Suprapubic skin (tissue), 4 donors: ENCODE measurements at regions not wholly inside any gene's neighbourhood (a gene's known extent, or its start where the extent isn't known, plus 50 kb on each side); places are given as distances from the start of the nearest gene placed in this dataset.
"Not testable (repeated sequence)": the region's sequence is repeated elsewhere in the genome, so short reads cannot be mapped to it uniquely, and the experiment has no call there.

Experiments
- DNase-seq, 2 donors: peaks; one replicate each; pipeline ENCODE4 v3.0.0-alpha.2; 2019; ENCODE audit warnings: low spot score in 2 of 2
- H3K27ac ChIP-seq: fragments of 200-600 bp; sonication (generic); one replicate; pipeline ENCODE4 v1.5.1; 2019
- H3K27me3 ChIP-seq: fragments of 200-600 bp; sonication (generic); one replicate; pipeline ENCODE4 v1.5.1; 2019
- H3K36me3 ChIP-seq: fragments of 200-600 bp; sonication (generic); one replicate; pipeline ENCODE4 v1.5.1; 2019
- H3K4me1 ChIP-seq: fragments of 200-600 bp; sonication (generic); one replicate; pipeline ENCODE4 v1.5.1; 2019
- H3K4me3 ChIP-seq: fragments of 200-600 bp; sonication (generic); one replicate; pipeline ENCODE4 v1.5.1; 2019; ENCODE audit warnings: mild to moderate bottlenecking
- H3K9me3 ChIP-seq: fragments of 200-600 bp; sonication (generic); one replicate; pipeline ENCODE4 v1.5.1; 2019
- CTCF ChIP-seq, 2 donors: fragments of 200-600 bp in 1 of 2; fragments of 450-650 bp in 1 of 2; sonication (generic) in 1 of 2; IDR thresholded peaks; one replicate each; pipeline ENCODE4 v1.5.1; 2016 to 2019; ENCODE audit warnings: antibody characterized with exemption in 2 of 2, mild to moderate bottlenecking in 1 of 2, moderate library complexity in 1 of 2
- EP300 ChIP-seq: sonication (generic); formaldehyde crosslinking; IDR thresholded peaks from one replicate; pipeline ENCODE4 v1.6.1; 2017; ENCODE audit warnings: antibody characterized with exemption
- POLR2A ChIP-seq, 2 donors: fragments of 450-650 bp; IDR thresholded peaks; one replicate each; pipeline ENCODE4 v1.6.1; 2017; ENCODE audit warnings: antibody characterized with exemption in 2 of 2, mild to moderate bottlenecking in 2 of 2, moderate library complexity in 2 of 2
- POLR2AphosphoS5 ChIP-seq, 3 donors: sonication (generic); formaldehyde crosslinking; IDR thresholded peaks; one replicate each; pipeline ENCODE4 v1.6.1; 2017; ENCODE audit warnings: antibody characterized with exemption in 3 of 3
- WGBS: methylation state at CpG from one replicate; pipeline ENCODE4 v1.1.5; 2018; 5-methylcytosine and 5-hydroxymethylcytosine counted together

GRCh38 chr13:109986851-109987250 is 200.5 kb upstream of the IRS2 start:
- Histone ChIP-seq H3K4me3 (no peak overlapping the region), H3K27me3 (no peaks in the 10 kb centered on the region), H3K4me1 (no peaks in the 10 kb centered on the region), H3K36me3 (no peaks in the 10 kb centered on the region), H3K9me3 (no peaks in the 10 kb centered on the region), H3K27ac (no peak overlapping the region)
- 94% methylated on average over 1 of the region's 1 CpG for WGBS
- no peak for TF ChIP-seq POLR2AphosphoS5 (IDR thresholded peaks at IDR 0.05)
- TF ChIP-seq CTCF (IDR thresholded peaks at IDR 0.05): no peak
- TF ChIP-seq EP300: no peak
- TF ChIP-seq POLR2A (IDR thresholded peaks at IDR 0.05): no peak
- no peak for DNase-seq

GRCh38 chr13:109985871-109986450 is 199.6 kb upstream of the IRS2 start:
- H3K4me1 ChIP-seq: no peaks in the 10 kb centered on the region
- H3K4me3 ChIP-seq: no peak overlapping the region
- H3K9me3 ChIP-seq: no peaks in the 10 kb centered on the region
- H3K27ac ChIP-seq: no peak overlapping the region
- 82% methylated on average over 6 of the region's 6 CpGs for WGBS
- H3K27me3 ChIP-seq: no peaks in the 10 kb centered on the region
- H3K36me3 ChIP-seq: no peaks in the 10 kb centered on the region
- no peak for DNase-seq
- no peak for TF ChIP-seq EP300
- no peak for TF ChIP-seq CTCF (IDR thresholded peaks at IDR 0.05)
- TF ChIP-seq POLR2AphosphoS5 (IDR thresholded peaks at IDR 0.05): no peak
- no peak for TF ChIP-seq POLR2A (IDR thresholded peaks at IDR 0.05)

GRCh38 chr13:109983447-109983846 is 197.1 kb upstream of the IRS2 start:
- Histone ChIP-seq H3K27me3 (no peaks in the 10 kb centered on the region), H3K4me1 (no peaks in the 10 kb centered on the region), H3K9me3 (no peaks in the 10 kb centered on the region), H3K27ac (no peak overlapping the region), H3K4me3 (no peak overlapping the region), H3K36me3 (no peaks in the 10 kb centered on the region)
- no peak for TF ChIP-seq EP300
- TF ChIP-seq POLR2A (IDR thresholded peaks at IDR 0.05): no peak
- no peak for TF ChIP-seq CTCF (IDR thresholded peaks at IDR 0.05)
- no peak for TF ChIP-seq POLR2AphosphoS5 (IDR thresholded peaks at IDR 0.05)
- 45% methylated on average over 7 of the region's 7 CpGs for WGBS
- DNase-seq: no peak

- H3K27ac ChIP-seq: no peak overlapping the region
- TF ChIP-seq POLR2A (IDR thresholded peaks at IDR 0.05) (no peak), POLR2AphosphoS5 (IDR thresholded peaks at IDR 0.05) (no peak), EP300 (no peak), CTCF (IDR thresholded peaks at IDR 0.05) (no peak)
- DNase-seq: no peak
- WGBS: 75% methylated on average over 4 of the region's 4 CpGs
- no peaks in the 10 kb centered on the region for H3K36me3 ChIP-seq
- no peaks in the 10 kb centered on the region for H3K27me3 ChIP-seq
- no peaks in the 10 kb centered on the region for H3K9me3 ChIP-seq
- H3K4me3 ChIP-seq: no peak overlapping the region
- H3K4me1 ChIP-seq: no peaks in the 10 kb centered on the region
These were observed 194.6 kb upstream of the IRS2 start for GRCh38 chr13:109981000-109981399.

- H3K27ac ChIP-seq, H3K36me3 ChIP-seq, H3K4me3 ChIP-seq, H3K4me1 ChIP-seq, DNase-seq, H3K27me3 ChIP-seq, H3K9me3 ChIP-seq: not testable (repeated sequence)
- WGBS: 86% methylated on average over 3 of the region's 3 CpGs
These were observed 193.3 kb upstream of the IRS2 start for GRCh38 chr13:109979676-109980075.

- TF ChIP-seq EP300 (no peak), POLR2A (IDR thresholded peaks at IDR 0.05) (no peak), POLR2AphosphoS5 (IDR thresholded peaks at IDR 0.05) (no peak), CTCF (IDR thresholded peaks at IDR 0.05) (no peak)
- Histone ChIP-seq H3K9me3 (no peaks in the 10 kb centered on the region), H3K4me1 (no peaks in the 10 kb centered on the region), H3K36me3 (no peaks in the 10 kb centered on the region), H3K4me3 (no peak overlapping the region), H3K27ac (no peak overlapping the region), H3K27me3 (no peaks in the 10 kb centered on the region)
- WGBS: 44% methylated on average over 6 of the region's 6 CpGs
- no peak for DNase-seq
These were observed 192.8 kb upstream of the IRS2 start for GRCh38 chr13:109979228-109979627.
